ENCODE measurements at regions not wholly inside any gene's neighbourhood (a gene's known extent, or its start where the extent isn't known, plus 50 kb on each side); places are given as distances from the start of the nearest gene placed in this dataset.

GRCh38 chr2:237154082-237154638, 68.5 kb downstream of the COPS8 start:
- TF ChIP-seq CTCF (IDR thresholded peaks at IDR 0.05) (peak in 5 of 6 experiments; percentile 39 to 74 (median 53)), POLR2A (IDR thresholded peaks at IDR 0.05) (no peak)

Data from esophagus squamous epithelium (tissue), 4 donors.